Upper lobe of left lung (tissue), 6 donors: ENCODE measurements at regions not wholly inside any gene's neighbourhood (a gene's known extent, or its start where the extent isn't known, plus 50 kb on each side); places are given as distances from the start of the nearest gene placed in this dataset.
A peak's percentile ranks its signal among the peaks of the same experiment; 100 is the strongest.

Experiments
- ATAC-seq, 2 donors: fragments of 200-7000 bp; cut with Tn5 transposase; one replicate each; pipeline ENCODE4 v1.9.1; 2022; ENCODE audit warnings: mild to moderate bottlenecking in 2 of 2, moderate library complexity in 2 of 2; ENCODE audit not compliant: low FRiP score in 2 of 2
- DNase-seq, 2 donors: peaks; one replicate each; pipeline ENCODE4 v3.0.0-alpha.2; 2019 to 2020
- H3K27ac ChIP-seq, 4 donors: fragments of 200-600 bp; sonication (generic); one replicate each; pipeline ENCODE4 v1.5.1; 2016 to 2019
- H3K27me3 ChIP-seq, 4 donors: fragments of 200-600 bp; sonication (generic); one replicate each; pipeline ENCODE4 v1.5.1; 2017 to 2019
- H3K36me3 ChIP-seq, 4 donors: fragments of 200-600 bp; sonication (generic); one replicate each; pipeline ENCODE4 v1.5.1; 2016 to 2019
- H3K4me1 ChIP-seq, 4 donors: fragments of 200-600 bp; sonication (generic); one replicate each; pipeline ENCODE4 v1.5.1; 2018 to 2019
- H3K4me3 ChIP-seq, 4 donors: fragments of 200-600 bp; sonication (generic); one replicate each; pipeline ENCODE4 v1.5.1; 2017 to 2019; ENCODE audit warnings: mild to moderate bottlenecking in 2 of 4, moderate library complexity in 1 of 4
- H3K9me3 ChIP-seq, 4 donors: fragments of 200-600 bp; sonication (generic); one replicate each; pipeline ENCODE4 v1.5.1; 2018 to 2019
- EP300 ChIP-seq, 4 donors: sonication (generic); formaldehyde crosslinking; IDR thresholded peaks; one replicate each; pipeline ENCODE4 v1.5.1; 2017; ENCODE audit warnings: antibody characterized with exemption in 4 of 4, control low read depth in 2 of 4
- POLR2A ChIP-seq, 4 donors: fragments of 450-650 bp; IDR thresholded peaks; one replicate each; pipeline ENCODE4 v1.5.1; 2016 to 2017; ENCODE audit warnings: antibody characterized with exemption in 4 of 4, mild to moderate bottlenecking in 2 of 4
- POLR2AphosphoS5 ChIP-seq, 2 donors: sonication (generic); formaldehyde crosslinking; IDR thresholded peaks; one replicate each; pipeline ENCODE4 v1.5.1; 2017; ENCODE audit warnings: antibody characterized with exemption in 2 of 2
- WGBS, 2 donors: methylation state at CpG; one replicate each; pipeline ENCODE4 v1.1.5; 2017 to 2018; 5-methylcytosine and 5-hydroxymethylcytosine counted together
- TF ChIP-seq, protein P1 (sequence below), 6 experiments: fragments of 450-650 bp in 4 of 6; fragments of 200-600 bp in 2 of 6; sonication (generic) in 2 of 6; IDR thresholded peaks; one replicate each; pipeline ENCODE4 v1.5.1; 2016 to 2019; ENCODE audit warnings: antibody characterized with exemption in 6 of 6
- donor health status: DM: no; HTN: no; CAD: no; lungs with moderate emphysema.
- donor health status: DM: no; HTN: yes; CAD: no; lungs with severe emphysema.

DNA sequence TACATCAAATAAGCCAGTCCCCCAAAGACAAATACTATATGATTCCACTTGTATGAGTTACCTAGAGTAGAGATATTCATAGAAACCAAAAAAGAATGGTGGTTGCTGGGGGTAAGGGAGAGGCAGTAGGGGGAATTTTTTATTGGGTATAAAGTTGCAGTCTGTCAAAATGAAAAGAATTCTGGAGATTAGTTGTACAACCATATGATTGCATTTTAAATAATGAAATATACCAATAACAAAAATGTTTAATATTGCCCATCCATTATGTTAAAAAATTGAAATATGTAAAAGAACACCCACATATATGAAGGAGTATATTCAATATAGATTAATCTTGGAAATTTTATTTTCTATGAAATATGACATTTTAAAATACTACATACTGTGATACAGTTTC lies 1383.5 kb downstream of the FSCB start:
- DNase-seq (no peak), ATAC-seq (no peak)
- Histone ChIP-seq H3K9me3 (peaks cover 0 to 14% (median 3%) of the 10 kb centered on the region in 4 donors), H3K4me3 (no peak overlapping the region), H3K27me3 (no peaks in the 10 kb centered on the region), H3K4me1 (no peaks in the 10 kb centered on the region), H3K36me3 (no peaks in the 10 kb centered on the region), H3K27ac (no peak overlapping the region)
- TF ChIP-seq, protein P1, sequence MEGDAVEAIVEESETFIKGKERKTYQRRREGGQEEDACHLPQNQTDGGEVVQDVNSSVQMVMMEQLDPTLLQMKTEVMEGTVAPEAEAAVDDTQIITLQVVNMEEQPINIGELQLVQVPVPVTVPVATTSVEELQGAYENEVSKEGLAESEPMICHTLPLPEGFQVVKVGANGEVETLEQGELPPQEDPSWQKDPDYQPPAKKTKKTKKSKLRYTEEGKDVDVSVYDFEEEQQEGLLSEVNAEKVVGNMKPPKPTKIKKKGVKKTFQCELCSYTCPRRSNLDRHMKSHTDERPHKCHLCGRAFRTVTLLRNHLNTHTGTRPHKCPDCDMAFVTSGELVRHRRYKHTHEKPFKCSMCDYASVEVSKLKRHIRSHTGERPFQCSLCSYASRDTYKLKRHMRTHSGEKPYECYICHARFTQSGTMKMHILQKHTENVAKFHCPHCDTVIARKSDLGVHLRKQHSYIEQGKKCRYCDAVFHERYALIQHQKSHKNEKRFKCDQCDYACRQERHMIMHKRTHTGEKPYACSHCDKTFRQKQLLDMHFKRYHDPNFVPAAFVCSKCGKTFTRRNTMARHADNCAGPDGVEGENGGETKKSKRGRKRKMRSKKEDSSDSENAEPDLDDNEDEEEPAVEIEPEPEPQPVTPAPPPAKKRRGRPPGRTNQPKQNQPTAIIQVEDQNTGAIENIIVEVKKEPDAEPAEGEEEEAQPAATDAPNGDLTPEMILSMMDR (IDR thresholded peaks at IDR 0.05), result no peak
- TF ChIP-seq POLR2AphosphoS5 (IDR thresholded peaks at IDR 0.05), result no peak
- no peak for TF ChIP-seq POLR2A (IDR thresholded peaks at IDR 0.05)
- TF ChIP-seq EP300 (IDR thresholded peaks at IDR 0.05), result no peak

DNA sequence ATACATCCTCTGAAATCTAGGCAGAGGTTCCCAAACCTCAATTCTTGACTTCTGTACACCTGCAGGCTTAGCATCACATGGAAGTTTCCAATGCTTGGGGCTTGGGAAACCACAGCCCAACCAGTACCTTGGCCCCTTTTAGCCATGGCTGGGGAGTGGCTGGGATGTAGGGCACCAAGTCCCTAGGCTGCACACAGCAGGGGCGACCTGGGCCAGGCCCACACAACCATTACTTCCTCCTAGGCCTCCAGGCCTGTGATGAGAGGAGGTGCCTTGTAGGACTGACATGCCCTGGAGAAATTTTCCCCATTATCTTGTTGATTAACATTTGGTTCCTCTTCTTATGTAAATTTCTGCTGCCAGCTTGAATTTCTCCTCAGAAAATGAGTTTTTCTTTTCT lies 1387.4 kb downstream of the FSCB start:
- WGBS, 2 donors, result 47 to 76% methylated on average over 1 of the region's 1 CpG
- H3K27ac ChIP-seq, result no peak overlapping the region

DNA sequence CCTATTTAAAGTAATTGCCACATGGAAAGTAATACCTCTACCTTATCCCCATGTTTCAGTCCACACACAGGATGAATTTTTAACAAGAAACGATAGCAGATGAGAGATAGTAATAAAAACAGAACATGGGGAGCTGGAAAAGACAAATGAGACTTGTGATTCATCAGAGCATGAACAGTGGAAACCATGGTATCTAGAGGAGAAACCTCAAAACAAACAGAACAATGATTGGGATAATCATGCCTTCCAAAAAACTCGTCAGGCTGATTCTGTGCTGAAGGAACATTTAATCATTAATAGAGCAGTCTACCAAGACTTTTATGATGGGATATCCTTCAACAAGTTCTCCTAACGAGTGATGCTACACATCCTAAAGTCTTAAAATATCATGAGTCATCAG lies 1390.7 kb downstream of the FSCB start:
- H3K4me3 ChIP-seq, result no peak overlapping the region
- no peaks in the 10 kb centered on the region for H3K27me3 ChIP-seq
- WGBS, 2 donors, result 76 to 80% methylated on average over 3 of the region's 3 CpGs
- H3K9me3 ChIP-seq, result peaks cover 0 to 14% (median 3%) of the 10 kb centered on the region in 4 donors
- ATAC-seq (no peak), DNase-seq (no peak)
- H3K4me1 ChIP-seq, result no peaks in the 10 kb centered on the region
- H3K36me3 ChIP-seq, result no peaks in the 10 kb centered on the region
- no peak overlapping the region for H3K27ac ChIP-seq
- TF ChIP-seq EP300 (IDR thresholded peaks at IDR 0.05) (no peak), POLR2AphosphoS5 (IDR thresholded peaks at IDR 0.05) (no peak), POLR2A (IDR thresholded peaks at IDR 0.05) (no peak)
- TF ChIP-seq, protein P1 (IDR thresholded peaks at IDR 0.05), result no peak

More for the DNA sequence above, 1387.4 kb downstream of the FSCB start:
- peaks cover 0 to 14% (median 3%) of the 10 kb centered on the region in 4 donors for H3K9me3 ChIP-seq
- DNase-seq, result peak in 1 of 2 donors; percentile 0
- no peak for TF ChIP-seq POLR2A (IDR thresholded peaks at IDR 0.05)
- no peak overlapping the region for H3K4me3 ChIP-seq
- no peaks in the 10 kb centered on the region for H3K4me1 ChIP-seq
- no peaks in the 10 kb centered on the region for H3K27me3 ChIP-seq
- no peak for ATAC-seq
- H3K36me3 ChIP-seq, result no peaks in the 10 kb centered on the region

GRCh38 chr14:43105305-43105704 lies 1401.8 kb downstream of the FSCB start:
- 41 to 62% methylated on average over 2 of the region's 2 CpGs for WGBS, 2 donors
- ATAC-seq, result no peak
- H3K9me3 ChIP-seq, result no peaks in the 10 kb centered on the region
- TF ChIP-seq, protein P1 (IDR thresholded peaks at IDR 0.05), result no peak
- TF ChIP-seq POLR2AphosphoS5 (IDR thresholded peaks at IDR 0.05) (no peak), POLR2A (IDR thresholded peaks at IDR 0.05) (no peak), EP300 (IDR thresholded peaks at IDR 0.05) (no peak)
- H3K4me1 ChIP-seq, result no peaks in the 10 kb centered on the region
- DNase-seq, result no peak
- no peaks in the 10 kb centered on the region for H3K27me3 ChIP-seq
- no peak overlapping the region for H3K4me3 ChIP-seq
- no peaks in the 10 kb centered on the region for H3K36me3 ChIP-seq
- H3K27ac ChIP-seq, result no peak overlapping the region

- Histone ChIP-seq H3K36me3 (no peaks in the 10 kb centered on the region), H3K27ac (no peak overlapping the region), H3K4me3 (no peak overlapping the region), H3K27me3 (no peaks in the 10 kb centered on the region), H3K4me1 (no peaks in the 10 kb centered on the region), H3K9me3 (no peaks in the 10 kb centered on the region)
- DNase-seq, result no peak
- no peak for TF ChIP-seq EP300 (IDR thresholded peaks at IDR 0.05)
- TF ChIP-seq POLR2AphosphoS5 (IDR thresholded peaks at IDR 0.05), result no peak
- TF ChIP-seq, protein P1 (IDR thresholded peaks at IDR 0.05), result no peak
- no peak for TF ChIP-seq POLR2A (IDR thresholded peaks at IDR 0.05)
- ATAC-seq, result no peak
- WGBS, 2 donors, result 74 to 80% methylated on average over 1 of the region's 1 CpG
These were observed 1416.7 kb downstream of the FSCB start for GRCh38 chr14:43090380-43090779.
